GM12892 (cell line): ENCODE measurements at regions not wholly inside any gene's neighbourhood (a gene's known extent, or its start where the extent isn't known, plus 50 kb on each side); places are given as distances from the start of the nearest gene placed in this dataset.

Experiments used
- POLR2A ChIP-seq: IDR thresholded peaks from 2 replicates; pipeline ENCODE4 v1.6.1; 2011; ENCODE audit warnings: low read depth, low read length, control low read depth
- POLR2AphosphoS5 ChIP-seq: IDR thresholded peaks from 2 replicates; pipeline ENCODE4 v1.6.1; 2011; ENCODE audit warnings: low read depth, low read length, control low read depth
- TAF1 ChIP-seq: IDR thresholded peaks from 2 replicates; pipeline ENCODE4 v1.6.1; 2011; ENCODE audit warnings: low read depth, mild to moderate bottlenecking, control low read depth, low read length, borderline replicate concordance

- TF ChIP-seq POLR2AphosphoS5, result no peak
- TF ChIP-seq POLR2A, result no peak
- no peak for TF ChIP-seq TAF1
These were observed 332.5 kb downstream of the WDR11 start for GRCh38 chr10:121183707-121184106.
